H1 (cell line): ENCODE measurements at regions not wholly inside any gene's neighbourhood (a gene's known extent, or its start where the extent isn't known, plus 50 kb on each side); places are given as distances from the start of the nearest gene placed in this dataset.

Experiments used
- CTCF ChIA-PET: fragments of 300-600 bp; sonication (Branson Sonifier 250); formaldehyde crosslinking; loops from one replicate; lab custom pipeline; 2021; ENCODE audit not compliant: partially characterized antibody; lab: Charles Lee
- POLR2A ChIA-PET: fragments of 300-600 bp; sonication (Branson Sonifier 250); formaldehyde crosslinking; loops from one replicate; lab custom pipeline; 2021; ENCODE audit warnings: inconsistent platforms; ENCODE audit not compliant: partially characterized antibody; lab: Charles Lee
- DNase-seq, 2 experiments: peaks; one replicate each; pipeline versions ENCODE4 v3.0.0 to v3.0.0-alpha.2; 2010 to 2022; ENCODE audit warnings: low spot score in 2 of 2, low read depth in 1 of 2, mixed read lengths in 1 of 2
- FAIRE-seq: peaks from 2 replicates; lab custom pipeline; 2011; peaks lifted over from hg19 to GRCh38; lab: Jason Lieb, UNC
- H2AFZ ChIP-seq: 2 replicates; pipeline ENCODE4 v1.8.1; 2012; ENCODE audit warnings: low read length, inconsistent platforms
- H2AK5ac ChIP-seq: 2 replicates; pipeline ENCODE4 v1.6.1; 2013; ENCODE audit warnings: low read depth, low read length
- H2BK120ac ChIP-seq: replicated peaks from 2 replicates; pipeline ENCODE3; 2013; ENCODE audit warnings: low read depth, low read length, inconsistent platforms
- H2BK12ac ChIP-seq: 2 replicates; pipeline ENCODE4 v1.6.1; 2013; ENCODE audit warnings: low read depth, low read length
- H2BK15ac ChIP-seq: 2 replicates; pipeline ENCODE4 v1.6.1; 2013; ENCODE audit warnings: low read length
- H2BK20ac ChIP-seq: 2 replicates; pipeline ENCODE4 v1.6.1; 2013; ENCODE audit warnings: low read length
- H2BK5ac ChIP-seq: 2 replicates; pipeline ENCODE4 v1.6.1; 2013; ENCODE audit warnings: low read depth, low read length
- H3K14ac ChIP-seq: 2 replicates; pipeline ENCODE4 v1.6.1; 2013; ENCODE audit warnings: inconsistent platforms; ENCODE audit not compliant: insufficient read length
- H3K18ac ChIP-seq: 2 replicates; pipeline ENCODE4 v1.6.1; 2013; ENCODE audit warnings: low read length; ENCODE audit errors: extremely low read depth
- H3K23ac ChIP-seq: 2 replicates; pipeline ENCODE4 v1.6.1; 2013; ENCODE audit warnings: inconsistent platforms; ENCODE audit not compliant: insufficient read length
- H3K23me2 ChIP-seq: 2 replicates; pipeline ENCODE4 v1.6.1; 2013; ENCODE audit warnings: low read depth, low read length
- H3K27ac ChIP-seq: 2 replicates; pipeline ENCODE4 v1.6.1; 2011; ENCODE audit warnings: low read depth, low read length, inconsistent platforms
- H3K27me3 ChIP-seq, 4 experiments: replicated peaks in 1 of 4; 1 replicate in 1 of 4; 2 replicates in 3 of 4; pipeline versions ENCODE4 v1.6.1 to v1.8.1; 2011 to 2013; ENCODE audit warnings: low read length in 3 of 4, mild to moderate bottlenecking in 3 of 4, inconsistent platforms in 2 of 4, mixed read lengths in 2 of 4, moderate library complexity in 1 of 4; ENCODE audit not compliant: control insufficient read depth in 3 of 4, insufficient read depth in 3 of 4; ENCODE audit errors: extremely low read depth in 1 of 4
- H3K36me3 ChIP-seq, 4 experiments: 2 replicates each; pipeline versions ENCODE4 v1.6.1 to v1.8.1; 2011 to 2013; ENCODE audit warnings: mild to moderate bottlenecking in 4 of 4, low read length in 3 of 4, moderate library complexity in 2 of 4, control low read depth in 1 of 4, inconsistent platforms in 1 of 4; ENCODE audit not compliant: insufficient read depth in 4 of 4, control insufficient read depth in 2 of 4
- H3K4ac ChIP-seq: replicated peaks from 2 replicates; pipeline ENCODE3; 2013; ENCODE audit warnings: low read length, low read depth, mixed read lengths, inconsistent platforms; ENCODE audit not compliant: insufficient read length
- H3K4me1 ChIP-seq, 4 experiments: replicated peaks in 1 of 4; 1 replicate in 1 of 4; 2 replicates in 3 of 4; pipeline versions ENCODE4 v1.6.1 to v1.8.1; 2011 to 2013; ENCODE audit warnings: low read length in 3 of 4, inconsistent platforms in 2 of 4, mixed read lengths in 1 of 4; ENCODE audit not compliant: insufficient read depth in 4 of 4, control insufficient read depth in 3 of 4
- H3K4me2 ChIP-seq, 2 experiments: 2 replicates each; pipeline versions ENCODE4 v1.6.1 to v1.8.1; 2011 to 2013; ENCODE audit warnings: low read depth in 2 of 2, low read length in 2 of 2, control low read depth in 1 of 2, inconsistent platforms in 1 of 2, mild to moderate bottlenecking in 1 of 2; ENCODE audit not compliant: insufficient read depth in 1 of 2
- H3K4me3 ChIP-seq, 4 experiments: fragments of 200-600, 300-600 bp in 1 of 4; sonication (generic), shearing (Covaris generic), sonication (Bioruptor Twin) in 1 of 4; 2 replicates each; pipeline versions ENCODE4 v1.5.1 to v1.8.1; 2011 to 2016; ENCODE audit warnings: low read length in 4 of 4, low read depth in 3 of 4, control low read depth in 2 of 4, inconsistent platforms in 2 of 4, mild to moderate bottlenecking in 2 of 4, mixed read lengths in 1 of 4, moderate library complexity in 1 of 4; ENCODE audit not compliant: insufficient read depth in 2 of 4; ENCODE audit errors: extremely low read depth in 1 of 4
- H3K56ac ChIP-seq: replicated peaks from 2 replicates; pipeline ENCODE3; 2013; ENCODE audit warnings: low read depth, mild to moderate bottlenecking, mixed read lengths, low read length, inconsistent platforms; ENCODE audit not compliant: insufficient read length
- H3K79me1 ChIP-seq: 2 replicates; pipeline ENCODE4 v1.6.1; 2013; ENCODE audit warnings: low read depth, low read length, control low read depth
- H3K79me2 ChIP-seq, 2 experiments: 2 replicates each; pipeline versions ENCODE4 v1.6.1 to v1.8.1; 2012 to 2013; ENCODE audit warnings: low read length in 2 of 2, mild to moderate bottlenecking in 2 of 2, inconsistent platforms in 1 of 2; ENCODE audit not compliant: insufficient read depth in 2 of 2, control insufficient read depth in 1 of 2
- H3K9ac ChIP-seq, 4 experiments: replicated peaks in 1 of 4; 1 replicate in 1 of 4; 2 replicates in 3 of 4; pipeline versions ENCODE4 v1.6.1 to v1.8.1; 2011 to 2013; ENCODE audit warnings: low read depth in 3 of 4, low read length in 3 of 4, control low read depth in 2 of 4, mild to moderate bottlenecking in 2 of 4, moderate library complexity in 2 of 4, inconsistent platforms in 1 of 4; ENCODE audit errors: extremely low read depth in 1 of 4
- H3K9me3 ChIP-seq, 2 experiments: 2 replicates each; pipeline versions ENCODE4 v1.6.1 to v1.8.1; 2012 to 2013; ENCODE audit warnings: mild to moderate bottlenecking in 2 of 2, moderate library complexity in 2 of 2, control low read depth in 1 of 2, inconsistent platforms in 1 of 2, low read depth in 1 of 2, low read length in 1 of 2, mixed read lengths in 1 of 2; ENCODE audit not compliant: insufficient read depth in 2 of 2
- H4K20me1 ChIP-seq, 2 experiments: replicated peaks in 1 of 2; 2 replicates each; pipeline versions ENCODE3 to v1.8.1; 2011 to 2013; ENCODE audit warnings: inconsistent platforms in 2 of 2, low read length in 2 of 2, mild to moderate bottlenecking in 1 of 2; ENCODE audit not compliant: insufficient read depth in 2 of 2, control insufficient read depth in 1 of 2
- H4K5ac ChIP-seq: 2 replicates; pipeline ENCODE4 v1.6.1; 2013; ENCODE audit warnings: low read length, low read depth, mixed read lengths, inconsistent platforms; ENCODE audit not compliant: insufficient read length
- H4K8ac ChIP-seq: 2 replicates; pipeline ENCODE4 v1.8.0; 2013; ENCODE audit warnings: mild to moderate bottlenecking, moderate library complexity, low read length, inconsistent platforms; ENCODE audit not compliant: insufficient read depth; ENCODE audit errors: extremely low read depth
- H4K91ac ChIP-seq: replicated peaks from 2 replicates; pipeline ENCODE3; 2013; ENCODE audit warnings: low read length, mixed read lengths, inconsistent platforms; ENCODE audit not compliant: insufficient read length
- ASH2L ChIP-seq: fragments of 200-600, 300-600 bp; sonication (generic); IDR thresholded peaks from one replicate; pipeline ENCODE4 v1.7.1; 2017; ENCODE audit warnings: low read length
- EP300 ChIP-seq, 2 experiments: IDR thresholded peaks; 1 replicate in 1 of 2; 2 replicates in 1 of 2; pipeline ENCODE4 v1.6.1; 2011 to 2012; ENCODE audit warnings: low read depth in 2 of 2, low read length in 2 of 2, mild to moderate bottlenecking in 2 of 2, borderline replicate concordance in 1 of 2, inconsistent platforms in 1 of 2, moderate library complexity in 1 of 2
- FOSL1 ChIP-seq: IDR thresholded peaks from 2 replicates; pipeline ENCODE4 v1.6.1; 2011; ENCODE audit warnings: mild to moderate bottlenecking, low read depth, low read length, moderate library complexity; ENCODE audit not compliant: insufficient read depth
- KDM1A ChIP-seq: fragments of 200-600, 300-600 bp; sonication (generic); IDR thresholded peaks from 2 replicates; pipeline ENCODE4 v1.7.1; 2016; ENCODE audit warnings: mild to moderate bottlenecking, low read length, borderline replicate concordance
- MAFK ChIP-seq: IDR thresholded peaks from 2 replicates; pipeline ENCODE4 v1.6.1; 2012; ENCODE audit warnings: low read depth, mild to moderate bottlenecking, improper control_type of control experiment, low read length
- POU5F1 ChIP-seq: IDR thresholded peaks from 2 replicates; pipeline ENCODE4 v1.6.1; 2011; ENCODE audit warnings: low read depth, mild to moderate bottlenecking, low read length, moderate library complexity
- RNF2 ChIP-seq: fragments of 200-900, 300-1000 bp; sonication (generic); IDR thresholded peaks from 2 replicates; pipeline ENCODE4 v1.7.1; 2016; ENCODE audit warnings: borderline replicate concordance, low read depth, mild to moderate bottlenecking, antibody characterized with exemption, low read length; ENCODE audit not compliant: poor library complexity, severe bottlenecking; ENCODE audit errors: missing control alignments
- SIX5 ChIP-seq: IDR thresholded peaks from 2 replicates; pipeline ENCODE4 v1.6.1; 2011; ENCODE audit warnings: mild to moderate bottlenecking, low read depth, low read length
- WGBS, 2 experiments: shearing (Covaris generic) in 1 of 2; methylation state at CpG; one replicate each; pipeline versions ENCODE4 v1.1.6 to v1.1.7; 2013 to 2015; ENCODE audit warnings: low lambda C conversion rate in 2 of 2, mixed read lengths in 2 of 2, inconsistent platforms in 1 of 2, low coverage in 1 of 2, missing lambda C conversion rate in 1 of 2; ENCODE audit not compliant: insufficient replicate concordance in 2 of 2, insufficient coverage in 1 of 2, insufficient read length in 1 of 2; ENCODE audit errors: extremely low coverage in 1 of 2, missing lambda C conversion rate in 1 of 2; 5-methylcytosine and 5-hydroxymethylcytosine counted together
- TF ChIP-seq, protein P1 (sequence below): IDR thresholded peaks from 2 replicates; pipeline ENCODE4 v1.6.1; 2011; ENCODE audit warnings: low read length, improper control_type of control experiment
- TF ChIP-seq, protein P2 (sequence below), 3 experiments: IDR thresholded peaks; 1 replicate in 2 of 3; 2 replicates in 1 of 3; pipeline versions ENCODE4 v1.5.1 to v1.6.1; 2011; ENCODE audit warnings: low read length in 3 of 3, mild to moderate bottlenecking in 3 of 3, inconsistent platforms in 2 of 3, low read depth in 1 of 3, moderate library complexity in 1 of 3; ENCODE audit not compliant: insufficient read depth in 1 of 3; ENCODE audit errors: control extremely low read depth in 1 of 3

DNA sequence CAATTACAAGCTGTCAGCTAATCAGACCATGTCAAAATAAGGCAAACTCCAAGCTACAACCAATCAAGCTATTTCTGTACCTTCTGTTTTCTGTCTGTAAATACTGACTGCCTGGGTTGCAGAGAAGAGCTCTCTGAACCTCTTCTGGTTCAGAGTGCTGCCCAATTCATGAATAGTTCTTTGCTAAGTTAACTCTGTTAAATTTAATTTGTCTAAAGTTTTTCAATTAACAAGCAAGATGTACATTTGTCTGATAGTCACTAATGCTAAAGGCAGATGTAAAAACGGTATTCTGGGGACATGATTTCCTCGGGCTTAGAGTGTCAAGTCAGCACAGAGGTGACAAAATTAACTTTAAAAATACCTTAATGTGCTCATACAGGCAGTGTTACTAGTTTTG, 408.3 kb upstream of the CLINT1 start:
- WGBS, 2 experiments: 92% methylated on average over 2 of the region's 2 CpGs; no CpG with 5 or more reads in 1 of the 2 experiments
- TF ChIP-seq ASH2L: no peak
- TF ChIP-seq KDM1A: no peak
- TF ChIP-seq, protein P1, sequence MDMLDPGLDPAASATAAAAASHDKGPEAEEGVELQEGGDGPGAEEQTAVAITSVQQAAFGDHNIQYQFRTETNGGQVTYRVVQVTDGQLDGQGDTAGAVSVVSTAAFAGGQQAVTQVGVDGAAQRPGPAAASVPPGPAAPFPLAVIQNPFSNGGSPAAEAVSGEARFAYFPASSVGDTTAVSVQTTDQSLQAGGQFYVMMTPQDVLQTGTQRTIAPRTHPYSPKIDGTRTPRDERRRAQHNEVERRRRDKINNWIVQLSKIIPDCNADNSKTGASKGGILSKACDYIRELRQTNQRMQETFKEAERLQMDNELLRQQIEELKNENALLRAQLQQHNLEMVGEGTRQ: no peak
- TF ChIP-seq FOSL1: no peak
- TF ChIP-seq, protein P2, sequence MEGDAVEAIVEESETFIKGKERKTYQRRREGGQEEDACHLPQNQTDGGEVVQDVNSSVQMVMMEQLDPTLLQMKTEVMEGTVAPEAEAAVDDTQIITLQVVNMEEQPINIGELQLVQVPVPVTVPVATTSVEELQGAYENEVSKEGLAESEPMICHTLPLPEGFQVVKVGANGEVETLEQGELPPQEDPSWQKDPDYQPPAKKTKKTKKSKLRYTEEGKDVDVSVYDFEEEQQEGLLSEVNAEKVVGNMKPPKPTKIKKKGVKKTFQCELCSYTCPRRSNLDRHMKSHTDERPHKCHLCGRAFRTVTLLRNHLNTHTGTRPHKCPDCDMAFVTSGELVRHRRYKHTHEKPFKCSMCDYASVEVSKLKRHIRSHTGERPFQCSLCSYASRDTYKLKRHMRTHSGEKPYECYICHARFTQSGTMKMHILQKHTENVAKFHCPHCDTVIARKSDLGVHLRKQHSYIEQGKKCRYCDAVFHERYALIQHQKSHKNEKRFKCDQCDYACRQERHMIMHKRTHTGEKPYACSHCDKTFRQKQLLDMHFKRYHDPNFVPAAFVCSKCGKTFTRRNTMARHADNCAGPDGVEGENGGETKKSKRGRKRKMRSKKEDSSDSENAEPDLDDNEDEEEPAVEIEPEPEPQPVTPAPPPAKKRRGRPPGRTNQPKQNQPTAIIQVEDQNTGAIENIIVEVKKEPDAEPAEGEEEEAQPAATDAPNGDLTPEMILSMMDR (IDR thresholded peaks at IDR 0.05; ENCODE audit: control extremely low read depth in 1 of 3, insufficient read depth in 1 of 3, low read depth in 1 of 3, low read length in 3 of 3): no peak
- TF ChIP-seq POU5F1: no peak
- TF ChIP-seq SIX5: no peak
- no peak for TF ChIP-seq MAFK
- TF ChIP-seq RNF2: no peak
- TF ChIP-seq EP300 (IDR thresholded peaks at IDR 0.05; ENCODE audit: borderline replicate concordance in 1 of 2, low read depth in 2 of 2, low read length in 2 of 2): no peak

More for the DNA sequence above, 408.3 kb upstream of the CLINT1 start:
- Histone ChIP-seq H3K56ac (no peak overlapping the region), H3K4me2 (no peak overlapping the region), H2AFZ (no peak overlapping the region), H4K5ac (no peak overlapping the region), H2AK5ac (no peak overlapping the region), H3K4me3 (no peak overlapping the region), H2BK120ac (no peak overlapping the region), H3K23me2 (no peaks in the 10 kb centered on the region), H3K18ac (no peak overlapping the region), H4K20me1 (no peaks in the 10 kb centered on the region), H3K4ac (no peak overlapping the region), H3K14ac (no peak overlapping the region), H2BK5ac (no peak overlapping the region), H4K91ac (no peak overlapping the region), H2BK12ac (no peak overlapping the region), H3K27ac (no peak overlapping the region), H3K79me2 (no peaks in the 10 kb centered on the region), H3K36me3 (no peaks in the 10 kb centered on the region; a peak in 1 of 8 replicates), H3K9me3 (peaks cover 7 to 9% of the 10 kb centered on the region in 2 experiments), H3K4me1 (peaks cover 0 to under 1% (median 0%) of the 10 kb centered on the region in 4 experiments; a peak in 2 of 7 replicates), H3K79me1 (no peaks in the 10 kb centered on the region), H2BK15ac (no peak overlapping the region), H3K9ac (no peak overlapping the region), H3K27me3 (no peaks in the 10 kb centered on the region), H3K23ac (no peak overlapping the region), H4K8ac (no peak overlapping the region), H2BK20ac (no peak overlapping the region)
- ChIA-PET POLR2A (no interaction called here), CTCF (interaction anchor here (0.6 to 0.8 kb wide), 2 partner anchors 14 to 427 kb away, joined by 3 to 4 read pairs; no protein-coding TSS in a partner anchor)
- DNase-seq: no peak
- no peak for FAIRE-seq
